Stomach (tissue), 8 donors: ENCODE measurements at regions not wholly inside any gene's neighbourhood (a gene's known extent, or its start where the extent isn't known, plus 50 kb on each side); places are given as distances from the start of the nearest gene placed in this dataset.

Source experiments
- DNase-seq, 2 donors: peaks; one replicate each; pipeline versions ENCODE4 v3.0.0 to v3.0.0-alpha.2; 2013 to 2019
- H3K27ac ChIP-seq, 5 donors: fragments of 200-600 bp in 4 of 5; sonication (generic) in 4 of 5; one replicate each; pipeline ENCODE4 v1.5.1; 2013 to 2019; ENCODE audit warnings: mild to moderate bottlenecking in 1 of 5, moderate library complexity in 1 of 5
- H3K27me3 ChIP-seq, 3 donors: fragments of 200-600 bp; sonication (generic); one replicate each; pipeline ENCODE4 v1.5.1; 2017 to 2019; ENCODE audit warnings: mixed run types in 1 of 3
- H3K36me3 ChIP-seq, 4 donors: fragments of 200-600 bp; sonication (generic); 1 replicate in 3 of 4; 2 replicates in 1 of 4; pipeline ENCODE4 v1.5.1; 2016 to 2019
- H3K4me1 ChIP-seq, 4 donors: fragments of 200-600 bp; sonication (generic); one replicate each; pipeline ENCODE4 v1.5.1; 2016 to 2019
- H3K4me3 ChIP-seq, 4 donors: fragments of 200-600 bp; sonication (generic) in 3 of 4; one replicate each; pipeline ENCODE4 v1.5.1; 2016 to 2019; ENCODE audit warnings: mild to moderate bottlenecking in 1 of 4
- H3K9me3 ChIP-seq, 4 donors: fragments of 200-600 bp; sonication (generic); one replicate each; pipeline ENCODE4 v1.5.1; 2016 to 2019
- EP300 ChIP-seq: sonication (generic); formaldehyde crosslinking; IDR thresholded peaks from one replicate; pipeline ENCODE4 v1.6.1; 2017; ENCODE audit warnings: antibody characterized with exemption
- POLR2A ChIP-seq, 4 donors: fragments of 450-650 bp; IDR thresholded peaks; one replicate each; pipeline ENCODE4 v1.6.1; 2016; ENCODE audit warnings: antibody characterized with exemption in 4 of 4, control low read depth in 2 of 4, mild to moderate bottlenecking in 1 of 4, moderate library complexity in 1 of 4
- POLR2AphosphoS5 ChIP-seq, 3 donors: sonication (generic); formaldehyde crosslinking; IDR thresholded peaks; one replicate each; pipeline ENCODE4 v1.6.1; 2016; ENCODE audit warnings: antibody characterized with exemption in 3 of 3
- WGBS, 5 donors: extraction: QIAGEN DNeasy Blood & Tissue Kit in 3 of 5; methylation state at CpG; one replicate each; pipeline versions ENCODE4 v1.1.5 to v1.1.7; 2013 to 2018; 5-methylcytosine and 5-hydroxymethylcytosine counted together
- intact Hi-C: fragments of 100-400 bp; cut with DNase I; formaldehyde crosslinking; loops from one replicate; pipeline ENCODE4 v1.15.1; 2023; ENCODE audit warnings: low total_unique reads
- TF ChIP-seq, protein P1 (sequence below), 7 experiments: fragments of 450-650 bp in 4 of 7; fragments of 200-600 bp in 3 of 7; sonication (generic) in 3 of 7; IDR thresholded peaks; one replicate each; pipeline ENCODE4 v1.5.1; 2016 to 2019; ENCODE audit warnings: antibody characterized with exemption in 7 of 7, control low read depth in 2 of 7, mild to moderate bottlenecking in 1 of 7
- donor health status: healthy with polysubstance abuse.
- donor health status: Bipolar disorder and iron deficiency.
- donor health status: healthy.

DNA sequence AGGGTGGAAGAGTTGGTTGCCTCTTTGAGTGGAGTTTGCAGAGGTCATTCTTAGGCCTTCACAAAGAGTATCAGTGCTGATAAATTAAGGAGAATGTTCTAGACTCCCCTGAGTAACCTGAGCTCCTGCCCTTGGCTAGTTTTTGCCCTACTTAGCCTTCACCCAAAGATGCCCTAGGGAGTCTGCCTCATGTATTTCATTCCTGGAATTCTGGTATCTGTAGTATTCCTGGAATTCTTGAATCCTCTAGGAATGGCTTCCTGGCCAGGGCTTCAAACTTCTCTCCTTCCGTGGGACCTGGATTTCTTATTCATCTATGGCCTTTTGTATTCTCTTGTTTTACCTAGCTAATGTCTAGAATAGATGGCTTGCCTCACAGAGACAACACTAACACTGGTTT, 701.1 kb downstream of the NOVA1 start:
- TF ChIP-seq POLR2AphosphoS5 (IDR thresholded peaks at IDR 0.05), result no peak
- DNase-seq, result no peak
- 56 to 76% (median 64%) methylated on average over 1 of the region's 1 CpG for WGBS, 5 donors
- H3K27ac ChIP-seq, result no peak overlapping the region
- H3K4me1 ChIP-seq, result no peaks in the 10 kb centered on the region
- H3K4me3 ChIP-seq, result no peak overlapping the region
- intact Hi-C loops, result no loop called here
- no peaks in the 10 kb centered on the region for H3K9me3 ChIP-seq
- no peaks in the 10 kb centered on the region for H3K36me3 ChIP-seq
- no peaks in the 10 kb centered on the region for H3K27me3 ChIP-seq

DNA sequence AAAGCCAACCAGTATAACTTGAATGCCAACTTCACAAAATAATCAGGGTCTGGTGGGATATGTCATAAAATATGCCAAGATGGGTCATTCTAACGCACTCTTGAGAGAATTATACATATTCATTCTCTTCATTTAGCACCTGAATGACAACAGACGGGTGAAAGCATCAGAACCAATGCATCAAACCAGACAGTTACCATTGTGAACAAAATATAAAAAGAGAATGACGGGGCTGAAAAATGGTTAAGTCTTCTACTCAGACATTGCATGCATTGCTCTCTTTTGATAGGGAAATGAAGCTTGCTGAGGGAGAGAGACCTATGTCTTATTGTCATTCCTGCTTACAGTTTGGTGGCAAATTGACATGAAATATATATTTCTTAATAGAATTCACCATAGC, 702.1 kb downstream of the NOVA1 start:
- no peaks in the 10 kb centered on the region for H3K27me3 ChIP-seq
- no peaks in the 10 kb centered on the region for H3K36me3 ChIP-seq
- no peaks in the 10 kb centered on the region for H3K4me1 ChIP-seq
- TF ChIP-seq POLR2AphosphoS5 (IDR thresholded peaks at IDR 0.05) (no peak), POLR2A (IDR thresholded peaks at IDR 0.05) (no peak), EP300 (no peak)
- TF ChIP-seq, protein P1, sequence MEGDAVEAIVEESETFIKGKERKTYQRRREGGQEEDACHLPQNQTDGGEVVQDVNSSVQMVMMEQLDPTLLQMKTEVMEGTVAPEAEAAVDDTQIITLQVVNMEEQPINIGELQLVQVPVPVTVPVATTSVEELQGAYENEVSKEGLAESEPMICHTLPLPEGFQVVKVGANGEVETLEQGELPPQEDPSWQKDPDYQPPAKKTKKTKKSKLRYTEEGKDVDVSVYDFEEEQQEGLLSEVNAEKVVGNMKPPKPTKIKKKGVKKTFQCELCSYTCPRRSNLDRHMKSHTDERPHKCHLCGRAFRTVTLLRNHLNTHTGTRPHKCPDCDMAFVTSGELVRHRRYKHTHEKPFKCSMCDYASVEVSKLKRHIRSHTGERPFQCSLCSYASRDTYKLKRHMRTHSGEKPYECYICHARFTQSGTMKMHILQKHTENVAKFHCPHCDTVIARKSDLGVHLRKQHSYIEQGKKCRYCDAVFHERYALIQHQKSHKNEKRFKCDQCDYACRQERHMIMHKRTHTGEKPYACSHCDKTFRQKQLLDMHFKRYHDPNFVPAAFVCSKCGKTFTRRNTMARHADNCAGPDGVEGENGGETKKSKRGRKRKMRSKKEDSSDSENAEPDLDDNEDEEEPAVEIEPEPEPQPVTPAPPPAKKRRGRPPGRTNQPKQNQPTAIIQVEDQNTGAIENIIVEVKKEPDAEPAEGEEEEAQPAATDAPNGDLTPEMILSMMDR (IDR thresholded peaks at IDR 0.05), result no peak
- H3K27ac ChIP-seq, result no peak overlapping the region
- WGBS, 5 donors, result 80 to 89% (median 81%) methylated on average over 3 of the region's 3 CpGs
- no peaks in the 10 kb centered on the region for H3K9me3 ChIP-seq
- no peak overlapping the region for H3K4me3 ChIP-seq
- DNase-seq, result no peak
- intact Hi-C loops, result no loop called here

DNA sequence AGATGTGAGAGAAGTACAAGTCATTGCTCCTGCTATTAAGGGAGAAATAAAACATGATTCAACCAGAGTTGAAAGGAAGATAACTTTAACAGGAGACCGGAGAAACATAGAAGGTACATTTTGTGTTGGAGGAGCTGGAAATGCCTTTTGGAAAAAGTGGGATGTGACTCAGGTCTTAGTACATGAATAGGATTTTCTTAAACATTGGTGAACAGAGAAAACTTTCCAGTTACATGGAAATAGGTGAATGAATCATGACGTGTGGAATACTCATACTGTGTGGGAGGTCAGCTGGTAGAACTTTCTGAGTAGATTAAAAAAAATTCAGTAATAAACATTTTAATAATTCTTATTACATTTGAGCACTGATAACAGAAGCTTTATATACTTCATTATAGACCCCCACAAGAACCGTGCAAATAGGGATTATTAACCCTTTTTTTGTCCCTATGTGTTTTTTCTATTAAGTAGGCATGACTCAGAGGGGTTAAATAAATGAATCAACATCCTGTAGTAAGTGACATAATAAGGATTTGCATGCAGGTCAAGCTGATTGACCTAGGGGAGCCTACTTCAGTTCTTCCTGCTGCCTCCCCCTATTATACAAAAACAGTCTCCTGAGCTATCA, 710.5 kb downstream of the NOVA1 start:
- no peak for TF ChIP-seq POLR2AphosphoS5 (IDR thresholded peaks at IDR 0.05)
- TF ChIP-seq POLR2A (IDR thresholded peaks at IDR 0.05), result no peak
- TF ChIP-seq EP300, result no peak
- TF ChIP-seq, protein P1 (IDR thresholded peaks at IDR 0.05), result no peak
- Histone ChIP-seq H3K27ac (no peak overlapping the region), H3K36me3 (no peaks in the 10 kb centered on the region), H3K27me3 (no peaks in the 10 kb centered on the region), H3K9me3 (no peaks in the 10 kb centered on the region), H3K4me3 (no peak overlapping the region), H3K4me1 (no peaks in the 10 kb centered on the region)
- intact Hi-C loops, result no loop called here
- 54 to 66% (median 65%) methylated on average over 3 of the region's 3 CpGs for WGBS, 5 donors
- DNase-seq, result no peak

DNA sequence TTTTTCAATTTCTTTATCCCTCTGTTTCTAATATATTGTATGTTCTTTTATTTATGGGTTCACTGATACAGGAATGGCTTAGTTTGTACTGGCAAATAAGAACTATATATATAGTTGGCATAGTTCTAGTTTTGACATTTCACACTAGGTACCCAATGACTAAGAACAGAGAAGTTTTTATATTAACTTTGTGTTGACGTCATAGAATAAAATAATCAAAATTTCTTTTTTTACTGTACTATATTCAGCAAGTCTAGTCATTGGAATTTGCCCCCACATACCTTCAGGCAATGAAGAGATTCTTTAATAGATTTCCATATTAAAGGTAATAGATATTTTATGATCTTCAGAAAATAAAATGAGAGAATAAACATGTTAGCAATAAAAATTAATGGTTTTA, 713.2 kb downstream of the NOVA1 start:
- intact Hi-C loops, result no loop called here
- 77 to 93% (median 87%) methylated on average over 1 of the region's 1 CpG for WGBS, 5 donors
- no peaks in the 10 kb centered on the region for H3K9me3 ChIP-seq
- H3K36me3 ChIP-seq, result no peaks in the 10 kb centered on the region
- no peak for DNase-seq
- H3K4me1 ChIP-seq, result no peaks in the 10 kb centered on the region
- TF ChIP-seq POLR2A (IDR thresholded peaks at IDR 0.05) (no peak), POLR2AphosphoS5 (IDR thresholded peaks at IDR 0.05) (no peak), EP300 (no peak)
- TF ChIP-seq, protein P1 (IDR thresholded peaks at IDR 0.05), result no peak
- H3K27ac ChIP-seq, result no peak overlapping the region
- no peak overlapping the region for H3K4me3 ChIP-seq
- no peaks in the 10 kb centered on the region for H3K27me3 ChIP-seq

DNA sequence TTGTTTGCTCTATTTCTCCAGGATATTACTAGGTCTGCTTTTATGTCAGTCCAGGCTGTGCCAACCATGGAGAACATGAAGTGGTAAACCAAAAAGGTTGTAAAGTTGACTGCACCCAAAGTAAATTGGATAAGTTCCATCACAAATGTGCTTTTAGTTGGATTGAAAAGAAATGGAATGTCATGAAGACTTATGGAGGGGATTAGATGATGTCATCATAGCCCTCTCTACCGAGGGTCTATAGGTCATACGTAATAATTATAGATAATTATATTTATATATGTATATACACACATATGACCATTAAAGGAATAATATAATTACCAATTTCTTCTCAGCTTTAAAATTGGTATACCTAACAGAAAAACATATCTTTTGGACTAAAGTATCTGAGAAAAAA, 714.9 kb downstream of the NOVA1 start:
- Histone ChIP-seq H3K9me3 (no peaks in the 10 kb centered on the region), H3K4me1 (no peaks in the 10 kb centered on the region), H3K27ac (no peak overlapping the region), H3K27me3 (no peaks in the 10 kb centered on the region), H3K36me3 (no peaks in the 10 kb centered on the region), H3K4me3 (no peak overlapping the region)
- TF ChIP-seq, protein P1 (IDR thresholded peaks at IDR 0.05), result no peak
- TF ChIP-seq POLR2A (IDR thresholded peaks at IDR 0.05), result no peak
- no peak for TF ChIP-seq EP300
- TF ChIP-seq POLR2AphosphoS5 (IDR thresholded peaks at IDR 0.05), result no peak
- WGBS, 5 donors, result 72 to 80% (median 77%) methylated on average over 2 of the region's 2 CpGs
- intact Hi-C loops, result no loop called here
- DNase-seq, result no peak
